ENCODE measurements at regions not wholly inside any gene's neighbourhood (a gene's known extent, or its start where the extent isn't known, plus 50 kb on each side); places are given as distances from the start of the nearest gene placed in this dataset.
"Not testable (repeated sequence)": the region's sequence is repeated elsewhere in the genome, so short reads cannot be mapped to it uniquely, and the experiment has no call there.

DNA sequence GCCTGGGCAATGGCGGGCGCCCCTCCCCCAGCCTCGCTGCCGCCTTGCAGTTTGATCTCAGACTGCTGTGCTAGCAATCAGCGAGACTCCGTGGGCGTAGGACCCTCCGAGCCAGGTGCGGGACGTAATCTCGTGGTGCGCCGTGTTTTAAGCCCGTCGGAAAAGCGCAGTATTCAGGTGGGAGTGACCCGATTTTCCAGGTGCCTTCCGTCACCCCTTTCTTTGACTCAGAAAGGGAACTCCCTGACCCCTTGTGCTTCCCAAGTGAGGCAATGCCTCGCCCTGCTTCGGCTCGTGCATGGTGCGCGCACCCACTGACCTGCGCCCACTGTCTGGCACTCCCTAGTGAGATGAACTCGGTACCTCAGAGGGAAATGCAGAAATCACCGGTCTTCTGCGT, 815.9 kb upstream of the ARRDC3 start:
- not testable (repeated sequence) for H3K27ac Mint-ChIP-seq, H3K4me3 Mint-ChIP-seq, H3K36me3 Mint-ChIP-seq, H3K9me3 Mint-ChIP-seq, H3K4me1 Mint-ChIP-seq, H3K27me3 Mint-ChIP-seq, ATAC-seq

DNA sequence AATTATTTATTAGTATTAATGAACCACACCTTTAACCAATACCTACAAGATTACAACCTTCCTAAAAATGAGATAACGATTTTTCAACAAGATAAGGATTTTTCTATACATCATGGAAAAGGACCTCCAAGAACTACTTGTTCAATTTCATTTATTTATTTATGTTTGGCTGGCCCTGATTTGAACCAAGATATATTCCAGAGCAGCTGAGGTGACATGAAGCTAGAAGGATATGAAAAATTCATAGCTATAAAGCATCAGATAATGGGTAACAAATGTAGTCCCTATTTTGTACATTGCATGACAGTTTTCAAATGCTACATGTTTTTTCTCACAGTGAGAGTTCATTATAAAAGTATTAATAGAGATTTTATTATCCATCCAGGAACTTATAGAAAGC, 798.5 kb upstream of the ARRDC3 start:
- Mint-ChIP-seq H3K4me1 (no peaks in the 10 kb centered on the region), H3K27me3 (no peaks in the 10 kb centered on the region), H3K27ac (no peak overlapping the region), H3K36me3 (no peaks in the 10 kb centered on the region), H3K4me3 (no peak overlapping the region), H3K9me3 (no peaks in the 10 kb centered on the region)
- no peak for ATAC-seq

DNA sequence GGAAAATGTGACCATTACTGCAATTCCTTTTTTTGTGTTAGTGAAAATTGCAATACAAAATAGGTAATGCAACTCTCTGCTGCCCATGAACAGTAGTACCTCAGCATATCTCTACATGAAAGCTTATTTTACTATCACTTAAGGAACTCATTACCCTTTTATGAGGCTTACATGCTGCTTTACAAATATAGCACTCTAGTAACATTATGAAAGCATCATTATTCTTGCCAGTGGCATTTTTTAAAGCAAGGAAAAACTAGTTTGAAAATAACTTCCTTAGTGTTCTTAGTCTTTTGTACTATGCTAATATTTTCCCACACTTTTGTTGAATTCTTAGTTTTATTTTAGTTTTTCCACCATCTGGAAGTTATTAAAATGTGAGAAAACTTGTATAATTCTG, 797.3 kb upstream of the ARRDC3 start:
- no peak for ATAC-seq
- Mint-ChIP-seq H3K4me3 (no peak overlapping the region), H3K27me3 (no peaks in the 10 kb centered on the region), H3K36me3 (no peaks in the 10 kb centered on the region), H3K4me1 (no peaks in the 10 kb centered on the region), H3K27ac (no peak overlapping the region), H3K9me3 (no peaks in the 10 kb centered on the region)

DNA sequence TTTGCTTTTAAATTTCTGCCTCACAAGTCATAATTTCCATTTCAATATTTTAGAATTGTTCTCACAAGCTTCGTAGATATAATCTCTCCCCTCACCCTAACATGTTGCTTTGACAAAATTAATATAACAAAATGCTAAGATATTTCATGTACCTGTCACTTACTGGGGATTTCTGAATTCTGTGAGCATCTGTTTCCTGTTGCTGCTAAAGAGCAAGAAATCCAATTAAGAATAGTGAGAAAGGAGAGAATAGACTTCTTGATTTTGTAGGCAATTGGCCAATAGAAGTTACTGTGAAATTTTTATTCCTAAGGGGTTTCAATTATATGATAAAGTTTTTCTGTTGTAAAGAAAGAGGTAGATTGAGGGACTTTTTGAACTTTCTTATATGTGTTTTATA, 796.5 kb upstream of the ARRDC3 start:
- no peak overlapping the region for H3K27ac Mint-ChIP-seq
- no peaks in the 10 kb centered on the region for H3K27me3 Mint-ChIP-seq
- H3K36me3 Mint-ChIP-seq, result no peaks in the 10 kb centered on the region
- no peaks in the 10 kb centered on the region for H3K9me3 Mint-ChIP-seq
- no peaks in the 10 kb centered on the region for H3K4me1 Mint-ChIP-seq
- ATAC-seq, result no peak
- H3K4me3 Mint-ChIP-seq, result no peak overlapping the region

DNA sequence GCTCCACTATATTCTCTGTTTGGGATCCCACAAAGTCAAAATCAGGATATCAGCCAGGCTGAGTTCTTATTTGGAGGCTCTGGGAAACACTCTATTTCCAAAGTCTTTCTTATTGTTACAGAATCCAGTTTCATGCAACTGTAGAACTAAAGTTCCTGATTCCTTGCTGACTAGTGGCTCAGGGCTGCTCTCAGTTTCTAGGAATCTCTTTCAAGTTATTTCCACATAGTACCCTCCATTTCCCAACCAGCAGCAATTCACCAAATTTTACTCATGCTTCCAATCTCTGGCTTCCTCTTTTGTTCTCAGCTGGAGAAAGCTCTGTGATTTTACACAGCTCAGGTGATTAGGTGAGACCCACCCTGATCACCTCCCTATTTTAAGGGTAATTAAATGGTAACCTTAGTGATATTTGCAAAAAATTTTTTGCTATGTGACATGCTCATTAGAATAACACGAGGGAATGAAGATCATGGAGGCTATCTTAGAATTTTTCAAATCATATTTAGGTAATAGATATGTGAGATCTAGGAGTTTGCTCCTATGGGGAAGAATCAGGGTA, 794.9 kb upstream of the ARRDC3 start:
- Mint-ChIP-seq H3K4me3 (no peak overlapping the region), H3K9me3 (no peaks in the 10 kb centered on the region), H3K36me3 (no peaks in the 10 kb centered on the region), H3K27me3 (no peaks in the 10 kb centered on the region), H3K27ac (no peak overlapping the region), H3K4me1 (no peaks in the 10 kb centered on the region)
- ATAC-seq, result no peak

DNA sequence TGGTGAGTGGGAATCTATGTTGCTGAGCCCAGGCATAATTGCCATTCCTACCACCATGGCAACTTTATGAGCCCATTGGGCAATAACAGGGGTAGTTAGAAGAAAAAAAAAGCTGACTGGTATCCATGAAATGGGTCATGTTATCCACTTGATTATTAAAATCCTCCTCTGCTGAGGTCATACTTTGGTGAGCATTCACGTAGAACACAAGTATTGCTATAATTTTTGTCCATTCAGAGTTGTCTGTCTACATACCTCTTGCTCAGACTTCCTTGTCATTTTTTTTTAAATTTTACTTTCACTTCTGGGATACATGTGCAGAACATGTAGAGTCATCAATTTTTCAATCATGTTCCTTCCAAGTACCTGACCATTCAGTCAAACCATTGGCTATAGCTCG, 780.8 kb upstream of the ARRDC3 start:
- no peak overlapping the region for H3K27ac Mint-ChIP-seq
- H3K27me3 Mint-ChIP-seq, result no peaks in the 10 kb centered on the region
- no peak overlapping the region for H3K4me3 Mint-ChIP-seq
- no peaks in the 10 kb centered on the region for H3K36me3 Mint-ChIP-seq
- peaks cover 2% of the 10 kb centered on the region for H3K9me3 Mint-ChIP-seq
- no peak for ATAC-seq
- no peaks in the 10 kb centered on the region for H3K4me1 Mint-ChIP-seq

DNA sequence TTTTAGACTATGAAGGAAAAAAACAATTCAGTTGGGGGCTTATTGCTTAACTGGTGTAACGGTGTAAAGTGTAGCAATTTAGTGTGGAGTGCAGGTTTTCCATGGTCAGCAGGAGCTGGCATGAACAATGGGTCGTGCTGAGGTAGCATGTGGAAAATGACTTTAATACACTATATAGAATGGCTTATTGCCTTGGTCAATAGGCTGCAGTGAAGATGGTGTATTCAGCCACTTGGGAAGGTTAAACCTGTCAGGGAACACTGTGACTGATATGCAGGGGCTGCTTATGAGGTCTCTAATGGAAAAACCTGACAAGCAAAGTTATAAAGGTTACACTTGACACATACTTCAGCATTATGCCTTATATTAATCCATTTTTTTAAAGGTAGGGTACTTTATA, 764.7 kb upstream of the ARRDC3 start:
- H3K4me1 Mint-ChIP-seq, result no peaks in the 10 kb centered on the region

DNA sequence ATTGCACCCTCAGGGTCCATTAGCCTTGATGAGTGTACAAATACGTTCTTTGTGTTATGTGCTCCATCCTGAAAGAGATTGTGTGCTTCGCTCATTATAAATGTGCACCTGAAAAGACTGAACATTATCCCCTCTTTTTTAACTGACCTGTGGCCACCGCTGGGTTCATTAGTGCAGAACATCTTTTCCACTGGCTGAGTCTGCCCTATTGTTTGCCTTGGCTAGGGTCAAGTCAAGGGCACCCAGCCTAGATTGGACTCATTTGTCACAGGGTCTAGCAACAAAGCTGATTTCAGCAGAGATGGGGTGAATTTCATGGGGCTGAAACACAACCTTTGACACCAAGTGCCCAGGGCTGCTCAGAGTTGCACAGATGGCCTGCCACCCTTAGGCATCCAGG, 764.1 kb upstream of the ARRDC3 start:
- Mint-ChIP-seq H3K4me1 (no peaks in the 10 kb centered on the region), H3K36me3 (no peaks in the 10 kb centered on the region), H3K27me3 (no peaks in the 10 kb centered on the region), H3K9me3 (no peaks in the 10 kb centered on the region), H3K27ac (no peak overlapping the region), H3K4me3 (no peak overlapping the region)
- ATAC-seq, result no peak

More for the DNA sequence above, 764.7 kb upstream of the ARRDC3 start:
- Mint-ChIP-seq H3K9me3 (no peaks in the 10 kb centered on the region), H3K27ac (no peak overlapping the region), H3K4me3 (no peak overlapping the region), H3K36me3 (no peaks in the 10 kb centered on the region), H3K27me3 (no peaks in the 10 kb centered on the region)
- ATAC-seq, result no peak

DNA sequence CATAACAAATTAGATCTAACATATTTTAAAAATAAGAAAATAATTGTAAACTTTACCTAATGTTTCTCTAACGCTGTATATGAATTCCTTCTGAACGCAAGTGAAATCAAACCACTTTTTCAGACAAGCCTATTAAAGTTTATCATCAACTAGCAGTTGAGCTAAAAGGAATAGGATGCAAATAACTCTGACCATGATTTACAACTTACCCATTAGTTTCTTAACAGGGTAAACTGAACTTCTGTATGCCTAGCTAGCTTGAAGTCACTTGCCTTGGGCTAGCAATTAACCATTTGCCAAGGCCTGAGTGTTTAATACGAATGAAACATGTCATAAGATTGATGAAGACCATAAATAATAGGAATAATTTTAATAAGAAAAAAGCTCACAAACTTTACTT, 762.7 kb upstream of the ARRDC3 start:
- no peaks in the 10 kb centered on the region for H3K27me3 Mint-ChIP-seq
- no peaks in the 10 kb centered on the region for H3K4me1 Mint-ChIP-seq
- H3K4me3 Mint-ChIP-seq, result no peak overlapping the region
- H3K9me3 Mint-ChIP-seq, result no peaks in the 10 kb centered on the region
- ATAC-seq, result no peak
- no peaks in the 10 kb centered on the region for H3K36me3 Mint-ChIP-seq
- H3K27ac Mint-ChIP-seq, result no peak overlapping the region

DNA sequence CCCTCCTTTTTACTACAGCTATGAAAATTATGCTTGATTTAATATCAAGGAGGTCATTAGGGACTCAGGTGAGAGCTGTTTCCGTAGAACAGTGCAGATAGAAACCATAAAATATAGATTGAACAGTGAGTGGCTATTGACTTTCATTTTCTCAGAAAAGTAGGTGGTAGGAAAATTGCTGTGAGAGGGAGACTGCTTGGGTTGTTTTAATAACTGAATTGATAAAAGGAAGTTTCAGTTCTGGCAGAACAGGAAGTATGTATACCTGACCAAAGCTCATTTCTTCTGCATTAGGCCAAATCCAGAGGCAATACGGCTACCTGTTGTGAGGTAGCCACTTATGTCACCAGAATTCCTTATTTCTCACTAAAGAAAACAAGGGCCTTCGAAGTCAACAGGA, 761.7 kb upstream of the ARRDC3 start:
- ATAC-seq, result no peak
- Mint-ChIP-seq H3K4me3 (no peak overlapping the region), H3K27ac (no peak overlapping the region), H3K36me3 (no peaks in the 10 kb centered on the region), H3K27me3 (no peaks in the 10 kb centered on the region), H3K9me3 (no peaks in the 10 kb centered on the region), H3K4me1 (no peaks in the 10 kb centered on the region)

DNA sequence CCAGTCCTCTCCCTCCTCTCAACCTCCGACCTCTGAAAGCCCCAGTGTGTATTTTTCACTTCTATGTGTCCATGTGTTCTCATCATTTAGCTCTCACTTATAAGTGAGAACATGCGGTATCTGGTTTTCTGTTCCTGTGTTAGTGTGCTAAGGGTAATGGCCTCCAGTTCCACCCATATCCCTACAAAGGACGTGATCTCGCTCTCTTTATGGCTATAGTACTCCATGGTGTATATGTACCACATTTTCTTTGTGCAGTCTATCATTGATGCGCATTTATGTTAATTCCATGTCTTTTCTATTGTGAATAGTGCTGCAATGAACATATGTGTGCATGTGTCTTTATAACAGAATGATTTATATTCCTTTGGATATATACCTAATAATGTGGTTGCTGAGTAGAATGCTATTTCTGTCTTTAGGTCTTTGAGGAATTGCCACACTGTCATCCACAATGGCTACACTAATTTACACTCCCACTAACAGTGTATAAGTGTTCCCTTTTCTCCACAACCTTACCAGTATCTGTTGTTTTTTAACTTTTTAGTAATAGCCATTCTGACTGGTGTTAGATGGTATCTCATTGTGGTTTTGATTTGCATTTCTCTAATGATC, 749.3 kb upstream of the ARRDC3 start:
- not testable (repeated sequence) for H3K4me3 Mint-ChIP-seq, H3K36me3 Mint-ChIP-seq, H3K9me3 Mint-ChIP-seq, H3K4me1 Mint-ChIP-seq, ATAC-seq, H3K27ac Mint-ChIP-seq, H3K27me3 Mint-ChIP-seq

DNA sequence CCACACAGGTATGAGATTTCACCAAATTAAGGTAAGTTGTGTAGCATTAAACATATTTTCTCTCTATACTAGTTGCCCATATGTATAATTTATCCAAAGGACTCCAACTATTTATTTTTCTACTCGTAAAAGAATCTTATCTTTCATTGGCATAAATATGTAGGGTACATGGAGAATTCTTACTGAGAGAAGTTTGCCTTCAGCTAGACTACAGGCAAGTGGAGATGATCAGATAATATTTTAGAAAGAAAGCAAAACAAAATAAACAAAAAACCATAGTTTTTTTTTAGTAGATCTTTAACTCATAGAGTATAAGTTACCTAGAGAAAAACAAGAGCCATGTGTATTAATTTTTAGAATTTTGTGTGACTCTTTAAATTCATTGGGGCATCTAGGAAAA, 743.1 kb upstream of the ARRDC3 start:
- Mint-ChIP-seq H3K4me1 (no peaks in the 10 kb centered on the region), H3K36me3 (no peaks in the 10 kb centered on the region), H3K4me3 (no peak overlapping the region), H3K27ac (no peak overlapping the region), H3K27me3 (no peaks in the 10 kb centered on the region), H3K9me3 (no peaks in the 10 kb centered on the region)
- no peak for ATAC-seq

DNA sequence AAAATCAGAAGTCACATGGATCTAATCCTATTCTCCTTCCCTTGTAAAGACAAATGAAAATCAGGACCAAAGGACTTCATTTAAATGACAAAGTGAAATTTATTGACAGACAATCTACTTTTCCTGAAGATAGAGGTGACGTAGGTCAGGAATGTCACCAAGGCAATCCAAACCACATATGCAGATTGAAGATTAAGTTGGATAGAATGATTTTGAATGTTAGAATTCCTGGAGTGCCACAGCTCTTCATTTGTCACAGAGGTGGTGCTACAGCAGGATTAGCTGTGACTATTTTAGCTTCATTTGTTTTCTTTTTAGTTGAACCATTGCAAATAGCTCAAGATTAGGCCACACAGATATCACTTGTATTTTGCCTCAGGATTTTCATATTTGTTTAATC, 736.0 kb upstream of the ARRDC3 start:
- Mint-ChIP-seq H3K27ac (no peak overlapping the region), H3K36me3 (no peaks in the 10 kb centered on the region), H3K27me3 (no peaks in the 10 kb centered on the region), H3K9me3 (no peaks in the 10 kb centered on the region), H3K4me1 (no peaks in the 10 kb centered on the region), H3K4me3 (no peak overlapping the region)
- ATAC-seq, result no peak

DNA sequence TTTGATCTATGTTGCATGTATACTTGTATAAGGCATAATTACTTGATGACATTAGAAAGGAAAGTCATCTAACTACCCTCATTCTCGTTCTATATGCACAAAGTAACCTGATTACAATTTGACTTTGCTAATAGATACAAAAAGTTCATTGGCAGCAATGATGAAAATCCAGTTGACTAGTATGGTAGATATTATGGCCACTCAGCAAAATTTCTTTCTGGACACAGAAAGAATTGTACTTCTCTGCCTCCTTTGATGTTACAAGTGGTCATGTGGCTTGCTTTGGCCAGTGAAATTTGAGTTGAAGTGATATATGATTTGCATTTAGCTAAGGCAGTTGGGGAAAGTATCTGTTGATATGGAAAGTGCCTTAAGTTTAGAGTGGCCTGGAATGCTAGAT, 723.7 kb upstream of the ARRDC3 start:
- Mint-ChIP-seq H3K27ac (no peak overlapping the region), H3K4me1 (no peaks in the 10 kb centered on the region), H3K4me3 (no peak overlapping the region), H3K9me3 (peaks cover 5% of the 10 kb centered on the region), H3K27me3 (no peaks in the 10 kb centered on the region), H3K36me3 (no peaks in the 10 kb centered on the region)
- ATAC-seq, result no peak

DNA sequence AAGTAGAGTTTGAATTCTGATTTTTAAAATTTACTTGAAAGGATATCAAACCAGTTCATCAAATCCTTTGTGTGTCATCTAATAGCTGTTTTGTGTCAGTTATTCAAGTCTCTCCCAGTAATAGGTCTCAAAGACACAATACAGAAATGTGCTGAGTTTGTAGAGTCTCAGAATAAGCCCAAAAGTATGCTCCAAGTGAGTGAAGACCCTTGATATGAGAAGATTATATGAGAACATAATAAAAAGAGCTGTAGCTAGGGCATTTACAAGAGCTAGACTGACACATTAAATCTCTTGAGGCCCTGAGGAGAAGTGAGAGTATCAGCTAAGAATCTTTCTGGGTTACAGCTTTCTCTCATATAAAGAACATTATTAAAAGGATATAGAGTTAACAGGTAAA, 721.0 kb upstream of the ARRDC3 start:
- Mint-ChIP-seq H3K9me3 (peaks cover 5% of the 10 kb centered on the region), H3K27me3 (no peaks in the 10 kb centered on the region), H3K4me3 (no peak overlapping the region), H3K27ac (no peak overlapping the region), H3K36me3 (no peaks in the 10 kb centered on the region), H3K4me1 (no peaks in the 10 kb centered on the region)
- ATAC-seq, result no peak

DNA sequence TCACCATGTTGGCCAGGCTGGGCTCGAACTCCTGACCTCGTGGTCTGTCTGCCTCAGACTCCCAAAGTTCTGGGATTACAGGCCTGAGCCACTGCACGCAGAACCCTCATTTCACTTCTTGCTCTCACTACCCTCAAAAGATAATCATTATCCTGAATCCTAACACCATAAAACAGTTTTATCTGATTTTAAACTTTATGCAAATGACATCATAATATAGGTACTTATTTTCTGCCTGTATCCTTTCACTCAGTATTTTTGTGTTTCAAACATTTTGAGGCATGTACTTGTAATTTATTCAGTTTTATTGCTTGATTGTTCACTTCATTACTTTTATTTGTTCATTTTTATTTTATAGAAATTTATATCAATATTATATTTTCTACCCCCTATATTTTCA, 719.2 kb upstream of the ARRDC3 start:
- Mint-ChIP-seq H3K27me3 (no peaks in the 10 kb centered on the region), H3K4me3 (no peak overlapping the region), H3K27ac (no peak overlapping the region), H3K9me3 (peaks cover 5% of the 10 kb centered on the region), H3K4me1 (no peaks in the 10 kb centered on the region), H3K36me3 (no peaks in the 10 kb centered on the region)
- ATAC-seq, result no peak

DNA sequence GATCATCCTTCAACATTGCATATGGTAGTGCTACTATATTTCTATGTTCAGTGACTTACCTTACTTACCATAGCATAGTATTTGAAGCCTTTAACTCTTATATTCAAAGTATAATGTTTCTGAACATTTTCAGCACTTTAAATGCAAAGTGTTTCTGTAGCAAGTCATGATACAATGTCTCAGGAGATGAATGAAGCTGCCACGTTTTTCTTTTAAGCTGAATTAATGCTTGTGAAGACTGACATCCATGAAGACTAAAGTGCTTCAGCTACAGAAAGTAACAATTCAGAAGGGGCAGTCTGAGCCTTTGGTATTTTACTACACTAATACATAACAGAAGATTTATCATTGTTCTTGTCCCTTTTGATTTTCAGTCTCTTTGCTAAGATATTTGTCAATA, 709.1 kb upstream of the ARRDC3 start:
- Mint-ChIP-seq H3K27me3 (no peaks in the 10 kb centered on the region), H3K4me3 (no peak overlapping the region), H3K27ac (no peak overlapping the region), H3K4me1 (no peaks in the 10 kb centered on the region), H3K36me3 (no peaks in the 10 kb centered on the region), H3K9me3 (no peaks in the 10 kb centered on the region)
- no peak for ATAC-seq

All from stimulated activated memory B cell treated with anti-CD40 and anti-IgM and Interleukin-4, amounts not matched to agents 10 μg/mL and 1 μg/mL and 100 μg/mL, for 72 hours (primary cell).